ENCODE measurements at regions not wholly inside any gene's neighbourhood (a gene's known extent, or its start where the extent isn't known, plus 50 kb on each side); places are given as distances from the start of the nearest gene placed in this dataset.

DNA sequence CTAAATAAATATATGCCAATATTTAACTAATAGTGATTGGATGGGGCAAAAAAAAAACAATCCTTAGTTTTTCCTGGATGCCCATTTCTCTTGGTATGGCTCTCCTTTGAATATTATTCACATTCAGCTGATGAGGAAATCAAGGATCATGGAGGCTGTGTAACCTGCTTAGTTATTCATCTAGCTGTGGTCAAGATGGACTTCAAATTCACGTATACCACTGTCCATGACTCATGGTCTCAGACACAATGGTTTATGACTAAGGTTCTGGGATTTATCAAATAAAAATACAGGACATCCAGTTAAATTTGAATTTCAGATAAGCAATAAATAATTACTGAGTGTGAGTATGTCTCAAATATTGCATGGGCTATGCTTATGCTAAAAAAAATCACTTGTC lies 191.5 kb upstream of the CELF2 start:
- TF ChIP-seq YY1 (IDR thresholded peaks at IDR 0.05; ENCODE audit: insufficient read depth, insufficient read length) (no peak), SUZ12 (IDR thresholded peaks at IDR 0.05; ENCODE audit: extremely low read depth, insufficient read depth, insufficient read length) (no peak), ZNF274 (IDR thresholded peaks at IDR 0.05; ENCODE audit: low read depth, low read length) (no peak)
